Spleen (tissue), 7 donors: ENCODE measurements at regions not wholly inside any gene's neighbourhood (a gene's known extent, or its start where the extent isn't known, plus 50 kb on each side); places are given as distances from the start of the nearest gene placed in this dataset.

Experiments used
- CTCF ChIP-seq, 11 experiments: fragments of 200-600 bp in 7 of 11; fragments of 450-650 bp in 4 of 11; sonication (generic) in 4 of 11; IDR thresholded peaks in 8 of 11; conservative IDR thresholded peaks in 3 of 11; 1 replicate in 7 of 11; 2 replicates in 4 of 11; pipeline versions ENCODE4 v1.4.0 to v1.8.0; 2016 to 2021; ENCODE audit warnings: antibody characterized with exemption in 11 of 11, inconsistent platforms in 4 of 11, mild to moderate bottlenecking in 1 of 11
- POLR2A ChIP-seq, 3 donors: fragments of 450-650 bp; IDR thresholded peaks; one replicate each; pipeline ENCODE4 v1.5.1; 2017; ENCODE audit warnings: antibody characterized with exemption in 3 of 3, mild to moderate bottlenecking in 1 of 3
- donor health status: DM: no; HTN: no; CAD: no; lungs with moderate emphysema.
- donor health status: DM: no; HTN: no; CAD: no.
- donor health status: DM: no; HTN: no; CAD: no.

GRCh38 chr13:86559901-86560300 lies 760.7 kb upstream of the SLITRK6 start:
- TF ChIP-seq CTCF (IDR thresholded peaks at IDR 0.05 in 8 of 11, conservative IDR thresholded peaks at IDR 0.05 in 3 of 11) (no peak), POLR2A (IDR thresholded peaks at IDR 0.05) (no peak)
